ENCODE measurements at regions not wholly inside any gene's neighbourhood (a gene's known extent, or its start where the extent isn't known, plus 50 kb on each side); places are given as distances from the start of the nearest gene placed in this dataset.

- TF ChIP-seq POLR2A (IDR thresholded peaks at IDR 0.05; ENCODE audit: insufficient read depth in 1 of 2, low read depth in 2 of 2, low read length in 2 of 2) (no peak), RNF2 (conservative IDR thresholded peaks at IDR 0.05; ENCODE audit: low read depth) (no peak)
- TF ChIP-seq, protein P1, sequence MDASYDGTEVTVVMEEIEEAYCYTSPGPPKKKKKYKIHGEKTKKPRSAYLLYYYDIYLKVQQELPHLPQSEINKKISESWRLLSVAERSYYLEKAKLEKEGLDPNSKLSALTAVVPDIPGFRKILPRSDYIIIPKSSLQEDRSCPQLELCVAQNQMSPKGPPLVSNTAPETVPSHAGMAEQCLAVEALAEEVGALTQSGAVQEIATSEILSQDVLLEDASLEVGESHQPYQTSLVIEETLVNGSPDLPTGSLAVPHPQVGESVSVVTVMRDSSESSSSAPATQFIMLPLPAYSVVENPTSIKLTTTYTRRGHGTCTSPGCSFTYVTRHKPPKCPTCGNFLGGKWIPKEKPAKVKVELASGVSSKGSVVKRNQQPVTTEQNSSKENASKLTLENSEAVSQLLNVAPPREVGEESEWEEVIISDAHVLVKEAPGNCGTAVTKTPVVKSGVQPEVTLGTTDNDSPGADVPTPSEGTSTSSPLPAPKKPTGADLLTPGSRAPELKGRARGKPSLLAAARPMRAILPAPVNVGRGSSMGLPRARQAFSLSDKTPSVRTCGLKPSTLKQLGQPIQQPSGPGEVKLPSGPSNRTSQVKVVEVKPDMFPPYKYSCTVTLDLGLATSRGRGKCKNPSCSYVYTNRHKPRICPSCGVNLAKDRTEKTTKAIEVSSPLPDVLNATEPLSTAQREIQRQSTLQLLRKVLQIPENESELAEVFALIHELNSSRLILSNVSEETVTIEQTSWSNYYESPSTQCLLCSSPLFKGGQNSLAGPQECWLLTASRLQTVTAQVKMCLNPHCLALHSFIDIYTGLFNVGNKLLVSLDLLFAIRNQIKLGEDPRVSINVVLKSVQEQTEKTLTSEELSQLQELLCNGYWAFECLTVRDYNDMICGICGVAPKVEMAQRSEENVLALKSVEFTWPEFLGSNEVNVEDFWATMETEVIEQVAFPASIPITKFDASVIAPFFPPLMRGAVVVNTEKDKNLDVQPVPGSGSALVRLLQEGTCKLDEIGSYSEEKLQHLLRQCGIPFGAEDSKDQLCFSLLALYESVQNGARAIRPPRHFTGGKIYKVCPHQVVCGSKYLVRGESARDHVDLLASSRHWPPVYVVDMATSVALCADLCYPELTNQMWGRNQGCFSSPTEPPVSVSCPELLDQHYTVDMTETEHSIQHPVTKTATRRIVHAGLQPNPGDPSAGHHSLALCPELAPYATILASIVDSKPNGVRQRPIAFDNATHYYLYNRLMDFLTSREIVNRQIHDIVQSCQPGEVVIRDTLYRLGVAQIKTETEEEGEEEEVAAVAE (CRISPR knock-in tag; IDR thresholded peaks at IDR 0.05; ENCODE audit: borderline replicate concordance): no peak
- TF ChIP-seq, protein P2, sequence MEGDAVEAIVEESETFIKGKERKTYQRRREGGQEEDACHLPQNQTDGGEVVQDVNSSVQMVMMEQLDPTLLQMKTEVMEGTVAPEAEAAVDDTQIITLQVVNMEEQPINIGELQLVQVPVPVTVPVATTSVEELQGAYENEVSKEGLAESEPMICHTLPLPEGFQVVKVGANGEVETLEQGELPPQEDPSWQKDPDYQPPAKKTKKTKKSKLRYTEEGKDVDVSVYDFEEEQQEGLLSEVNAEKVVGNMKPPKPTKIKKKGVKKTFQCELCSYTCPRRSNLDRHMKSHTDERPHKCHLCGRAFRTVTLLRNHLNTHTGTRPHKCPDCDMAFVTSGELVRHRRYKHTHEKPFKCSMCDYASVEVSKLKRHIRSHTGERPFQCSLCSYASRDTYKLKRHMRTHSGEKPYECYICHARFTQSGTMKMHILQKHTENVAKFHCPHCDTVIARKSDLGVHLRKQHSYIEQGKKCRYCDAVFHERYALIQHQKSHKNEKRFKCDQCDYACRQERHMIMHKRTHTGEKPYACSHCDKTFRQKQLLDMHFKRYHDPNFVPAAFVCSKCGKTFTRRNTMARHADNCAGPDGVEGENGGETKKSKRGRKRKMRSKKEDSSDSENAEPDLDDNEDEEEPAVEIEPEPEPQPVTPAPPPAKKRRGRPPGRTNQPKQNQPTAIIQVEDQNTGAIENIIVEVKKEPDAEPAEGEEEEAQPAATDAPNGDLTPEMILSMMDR (CRISPR knock-in tag; IDR thresholded peaks at IDR 0.05): no peak
Observed at GRCh38 chr2:222105046-222105445, 193.8 kb downstream of the PAX3 start.

Data from HepG2 (cell line).